ENCODE measurements at regions not wholly inside any gene's neighbourhood (a gene's known extent, or its start where the extent isn't known, plus 50 kb on each side); places are given as distances from the start of the nearest gene placed in this dataset.

GRCh38 chr1:81600878-81601622, 199.7 kb upstream of the ADGRL2 start:
- no peak overlapping the region for H3K9ac ChIP-seq (ENCODE audit: low read depth in 1 of 2, low read length in 2 of 2)
- H3K4me1 ChIP-seq (ENCODE audit: control insufficient read depth in 2 of 2, insufficient read depth in 2 of 2, low read length in 2 of 2), result no peaks in the 10 kb centered on the region
- no peaks in the 10 kb centered on the region for H3K36me3 ChIP-seq (ENCODE audit: control insufficient read depth in 2 of 2, insufficient read depth in 2 of 2, low read length in 2 of 2)
- H3K9me3 ChIP-seq (ENCODE audit: control insufficient read depth in 2 of 2, low read length in 2 of 2), result no peaks in the 10 kb centered on the region
- H3K27me3 ChIP-seq (ENCODE audit: control insufficient read depth in 2 of 2, insufficient read depth in 2 of 2, low read length in 2 of 2), result no peaks in the 10 kb centered on the region
- H3K4me3 ChIP-seq (ENCODE audit: low read length in 2 of 2), result no peak overlapping the region
- H3K27ac ChIP-seq (ENCODE audit: low read depth in 2 of 2, low read length in 2 of 2), result no peak overlapping the region

- Histone ChIP-seq H3K9ac (ENCODE audit: low read depth in 1 of 2, low read length in 2 of 2) (no peak overlapping the region), H3K9me3 (ENCODE audit: control insufficient read depth in 2 of 2, low read length in 2 of 2) (no peaks in the 10 kb centered on the region), H3K4me1 (ENCODE audit: control insufficient read depth in 2 of 2, insufficient read depth in 2 of 2, low read length in 2 of 2) (no peaks in the 10 kb centered on the region), H3K27me3 (ENCODE audit: control insufficient read depth in 2 of 2, insufficient read depth in 2 of 2, low read length in 2 of 2) (no peaks in the 10 kb centered on the region), H3K4me3 (ENCODE audit: low read length in 2 of 2) (no peak overlapping the region), H3K27ac (ENCODE audit: low read depth in 2 of 2, low read length in 2 of 2) (no peak overlapping the region), H3K36me3 (ENCODE audit: control insufficient read depth in 2 of 2, insufficient read depth in 2 of 2, low read length in 2 of 2) (no peaks in the 10 kb centered on the region)
Observed at GRCh38 chr1:81600363-81600762, 200.4 kb upstream of the ADGRL2 start.

- Histone ChIP-seq H3K36me3 (ENCODE audit: control insufficient read depth in 2 of 2, insufficient read depth in 2 of 2, low read length in 2 of 2) (no peaks in the 10 kb centered on the region), H3K9me3 (ENCODE audit: control insufficient read depth in 2 of 2, low read length in 2 of 2) (no peaks in the 10 kb centered on the region), H3K9ac (ENCODE audit: low read depth in 1 of 2, low read length in 2 of 2) (no peak overlapping the region), H3K4me3 (ENCODE audit: low read length in 2 of 2) (no peak overlapping the region), H3K4me1 (ENCODE audit: control insufficient read depth in 2 of 2, insufficient read depth in 2 of 2, low read length in 2 of 2) (no peaks in the 10 kb centered on the region), H3K27me3 (ENCODE audit: control insufficient read depth in 2 of 2, insufficient read depth in 2 of 2, low read length in 2 of 2) (no peaks in the 10 kb centered on the region), H3K27ac (ENCODE audit: low read depth in 2 of 2, low read length in 2 of 2) (no peak overlapping the region)
Observed at GRCh38 chr1:81598623-81599022, 202.1 kb upstream of the ADGRL2 start.

- Histone ChIP-seq H3K36me3 (ENCODE audit: control insufficient read depth in 2 of 2, insufficient read depth in 2 of 2, low read length in 2 of 2) (no peaks in the 10 kb centered on the region), H3K9ac (ENCODE audit: low read depth in 1 of 2, low read length in 2 of 2) (no peak overlapping the region), H3K9me3 (ENCODE audit: control insufficient read depth in 2 of 2, low read length in 2 of 2) (no peaks in the 10 kb centered on the region), H3K27ac (ENCODE audit: low read depth in 2 of 2, low read length in 2 of 2) (no peak overlapping the region), H3K4me1 (ENCODE audit: control insufficient read depth in 2 of 2, insufficient read depth in 2 of 2, low read length in 2 of 2) (no peaks in the 10 kb centered on the region), H3K27me3 (ENCODE audit: control insufficient read depth in 2 of 2, insufficient read depth in 2 of 2, low read length in 2 of 2) (no peaks in the 10 kb centered on the region), H3K4me3 (ENCODE audit: low read length in 2 of 2) (no peak overlapping the region)
Observed at GRCh38 chr1:81597720-81598426, 202.9 kb upstream of the ADGRL2 start.

GRCh38 chr1:81596341-81596740, 204.4 kb upstream of the ADGRL2 start:
- Histone ChIP-seq H3K4me3 (ENCODE audit: low read length in 2 of 2) (no peak overlapping the region), H3K9me3 (ENCODE audit: control insufficient read depth in 2 of 2, low read length in 2 of 2) (no peaks in the 10 kb centered on the region), H3K4me1 (ENCODE audit: control insufficient read depth in 2 of 2, insufficient read depth in 2 of 2, low read length in 2 of 2) (no peaks in the 10 kb centered on the region), H3K27me3 (ENCODE audit: control insufficient read depth in 2 of 2, insufficient read depth in 2 of 2, low read length in 2 of 2) (no peaks in the 10 kb centered on the region), H3K9ac (ENCODE audit: low read depth in 1 of 2, low read length in 2 of 2) (no peak overlapping the region), H3K36me3 (ENCODE audit: control insufficient read depth in 2 of 2, insufficient read depth in 2 of 2, low read length in 2 of 2) (no peaks in the 10 kb centered on the region), H3K27ac (ENCODE audit: low read depth in 2 of 2, low read length in 2 of 2) (no peak overlapping the region)

GRCh38 chr1:81594206-81594605, 206.5 kb upstream of the ADGRL2 start:
- H3K4me3 ChIP-seq (ENCODE audit: low read length in 2 of 2), result no peak overlapping the region
- H3K36me3 ChIP-seq (ENCODE audit: control insufficient read depth in 2 of 2, insufficient read depth in 2 of 2, low read length in 2 of 2), result no peaks in the 10 kb centered on the region
- no peaks in the 10 kb centered on the region for H3K27me3 ChIP-seq (ENCODE audit: control insufficient read depth in 2 of 2, insufficient read depth in 2 of 2, low read length in 2 of 2)
- H3K9me3 ChIP-seq (ENCODE audit: control insufficient read depth in 2 of 2, low read length in 2 of 2), result no peaks in the 10 kb centered on the region
- H3K9ac ChIP-seq (ENCODE audit: low read depth in 1 of 2, low read length in 2 of 2), result no peak overlapping the region
- H3K27ac ChIP-seq (ENCODE audit: low read depth in 2 of 2, low read length in 2 of 2), result no peak overlapping the region
- H3K4me1 ChIP-seq (ENCODE audit: control insufficient read depth in 2 of 2, insufficient read depth in 2 of 2, low read length in 2 of 2), result no peaks in the 10 kb centered on the region

- no peak overlapping the region for H3K4me3 ChIP-seq (ENCODE audit: low read length in 2 of 2)
- no peaks in the 10 kb centered on the region for H3K36me3 ChIP-seq (ENCODE audit: control insufficient read depth in 2 of 2, insufficient read depth in 2 of 2, low read length in 2 of 2)
- no peaks in the 10 kb centered on the region for H3K4me1 ChIP-seq (ENCODE audit: control insufficient read depth in 2 of 2, insufficient read depth in 2 of 2, low read length in 2 of 2)
- no peak overlapping the region for H3K9ac ChIP-seq (ENCODE audit: low read depth in 1 of 2, low read length in 2 of 2)
- H3K27me3 ChIP-seq (ENCODE audit: control insufficient read depth in 2 of 2, insufficient read depth in 2 of 2, low read length in 2 of 2), result no peaks in the 10 kb centered on the region
- no peaks in the 10 kb centered on the region for H3K9me3 ChIP-seq (ENCODE audit: control insufficient read depth in 2 of 2, low read length in 2 of 2)
- H3K27ac ChIP-seq (ENCODE audit: low read depth in 2 of 2, low read length in 2 of 2), result no peak overlapping the region
Observed at GRCh38 chr1:81592233-81592632, 208.5 kb upstream of the ADGRL2 start.

GRCh38 chr1:81590171-81590570, 210.6 kb upstream of the ADGRL2 start:
- H3K27ac ChIP-seq (ENCODE audit: low read depth in 2 of 2, low read length in 2 of 2), result no peak overlapping the region
- H3K36me3 ChIP-seq (ENCODE audit: control insufficient read depth in 2 of 2, insufficient read depth in 2 of 2, low read length in 2 of 2), result no peaks in the 10 kb centered on the region

GRCh38 chr1:81588149-81588548, 212.6 kb upstream of the ADGRL2 start:
- Histone ChIP-seq H3K4me3 (ENCODE audit: low read length in 2 of 2) (no peak overlapping the region), H3K27ac (ENCODE audit: low read depth in 2 of 2, low read length in 2 of 2) (no peak overlapping the region), H3K4me1 (ENCODE audit: control insufficient read depth in 2 of 2, insufficient read depth in 2 of 2, low read length in 2 of 2) (no peaks in the 10 kb centered on the region), H3K36me3 (ENCODE audit: control insufficient read depth in 2 of 2, insufficient read depth in 2 of 2, low read length in 2 of 2) (no peaks in the 10 kb centered on the region), H3K27me3 (ENCODE audit: control insufficient read depth in 2 of 2, insufficient read depth in 2 of 2, low read length in 2 of 2) (no peaks in the 10 kb centered on the region), H3K9ac (ENCODE audit: low read depth in 1 of 2, low read length in 2 of 2) (no peak overlapping the region), H3K9me3 (ENCODE audit: control insufficient read depth in 2 of 2, low read length in 2 of 2) (no peaks in the 10 kb centered on the region)

More at GRCh38 chr1:81590171-81590570, 210.6 kb upstream of the ADGRL2 start:
- Histone ChIP-seq H3K9me3 (ENCODE audit: control insufficient read depth in 2 of 2, low read length in 2 of 2) (no peaks in the 10 kb centered on the region), H3K4me3 (ENCODE audit: low read length in 2 of 2) (no peak overlapping the region), H3K27me3 (ENCODE audit: control insufficient read depth in 2 of 2, insufficient read depth in 2 of 2, low read length in 2 of 2) (no peaks in the 10 kb centered on the region), H3K4me1 (ENCODE audit: control insufficient read depth in 2 of 2, insufficient read depth in 2 of 2, low read length in 2 of 2) (no peaks in the 10 kb centered on the region), H3K9ac (ENCODE audit: low read depth in 1 of 2, low read length in 2 of 2) (no peak overlapping the region)

- Histone ChIP-seq H3K9me3 (ENCODE audit: control insufficient read depth in 2 of 2, low read length in 2 of 2) (no peaks in the 10 kb centered on the region), H3K27ac (ENCODE audit: low read depth in 2 of 2, low read length in 2 of 2) (no peak overlapping the region), H3K36me3 (ENCODE audit: control insufficient read depth in 2 of 2, insufficient read depth in 2 of 2, low read length in 2 of 2) (no peaks in the 10 kb centered on the region), H3K4me1 (ENCODE audit: control insufficient read depth in 2 of 2, insufficient read depth in 2 of 2, low read length in 2 of 2) (no peaks in the 10 kb centered on the region), H3K4me3 (ENCODE audit: low read length in 2 of 2) (no peak overlapping the region), H3K27me3 (ENCODE audit: control insufficient read depth in 2 of 2, insufficient read depth in 2 of 2, low read length in 2 of 2) (no peaks in the 10 kb centered on the region), H3K9ac (ENCODE audit: low read depth in 1 of 2, low read length in 2 of 2) (no peak overlapping the region)
Observed at GRCh38 chr1:81587426-81587825, 213.3 kb upstream of the ADGRL2 start.
